ENCODE measurements at regions not wholly inside any gene's neighbourhood (a gene's known extent, or its start where the extent isn't known, plus 50 kb on each side); places are given as distances from the start of the nearest gene placed in this dataset.

DNA sequence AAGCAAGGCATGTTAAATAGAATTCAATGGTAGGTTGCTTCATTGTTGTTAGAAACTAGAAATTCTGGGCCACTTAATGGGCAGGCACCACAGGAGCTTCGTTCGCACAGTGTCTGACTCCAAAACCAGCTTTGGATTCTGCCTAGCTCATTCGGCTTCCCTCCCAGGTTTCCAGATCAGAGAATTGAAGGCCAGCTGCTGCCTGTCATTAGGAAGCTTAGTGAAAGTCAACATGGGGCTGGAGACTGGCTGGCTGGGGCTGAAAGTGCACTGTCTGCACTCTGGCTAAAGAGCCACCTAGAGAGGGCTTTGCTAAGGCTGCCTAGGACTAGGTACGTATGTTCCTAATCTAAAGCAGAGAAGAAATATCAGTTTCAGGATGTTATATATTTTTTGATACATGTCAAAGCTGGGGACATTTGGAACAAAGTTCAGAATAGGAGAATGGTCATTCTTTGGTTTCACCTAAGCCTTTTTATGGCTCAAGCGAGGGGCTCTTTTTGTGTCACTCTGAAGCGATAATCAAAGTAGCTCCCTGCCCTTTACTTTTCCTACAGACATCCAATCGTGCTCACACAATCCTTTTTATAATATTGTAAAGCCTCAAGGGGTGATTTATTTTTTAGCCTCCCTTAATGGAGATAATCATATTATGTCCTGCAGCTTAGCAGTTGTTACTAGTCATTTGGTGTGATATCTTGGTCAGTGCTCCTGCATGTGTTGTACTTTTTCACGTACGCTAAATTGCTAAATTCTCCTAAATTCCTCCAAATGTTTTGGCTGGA lies 238.5 kb upstream of the NAV3 start:
- no peak for DNase-seq (ENCODE audit: low read depth in 2 of 2)
- H3K4me3 ChIP-seq (replicated peaks in 1 of 2; ENCODE audit: low read depth in 2 of 2, low read length in 2 of 2) = no peak overlapping the region
- TF ChIP-seq, protein P1, sequence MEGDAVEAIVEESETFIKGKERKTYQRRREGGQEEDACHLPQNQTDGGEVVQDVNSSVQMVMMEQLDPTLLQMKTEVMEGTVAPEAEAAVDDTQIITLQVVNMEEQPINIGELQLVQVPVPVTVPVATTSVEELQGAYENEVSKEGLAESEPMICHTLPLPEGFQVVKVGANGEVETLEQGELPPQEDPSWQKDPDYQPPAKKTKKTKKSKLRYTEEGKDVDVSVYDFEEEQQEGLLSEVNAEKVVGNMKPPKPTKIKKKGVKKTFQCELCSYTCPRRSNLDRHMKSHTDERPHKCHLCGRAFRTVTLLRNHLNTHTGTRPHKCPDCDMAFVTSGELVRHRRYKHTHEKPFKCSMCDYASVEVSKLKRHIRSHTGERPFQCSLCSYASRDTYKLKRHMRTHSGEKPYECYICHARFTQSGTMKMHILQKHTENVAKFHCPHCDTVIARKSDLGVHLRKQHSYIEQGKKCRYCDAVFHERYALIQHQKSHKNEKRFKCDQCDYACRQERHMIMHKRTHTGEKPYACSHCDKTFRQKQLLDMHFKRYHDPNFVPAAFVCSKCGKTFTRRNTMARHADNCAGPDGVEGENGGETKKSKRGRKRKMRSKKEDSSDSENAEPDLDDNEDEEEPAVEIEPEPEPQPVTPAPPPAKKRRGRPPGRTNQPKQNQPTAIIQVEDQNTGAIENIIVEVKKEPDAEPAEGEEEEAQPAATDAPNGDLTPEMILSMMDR (IDR thresholded peaks at IDR 0.05; ENCODE audit: low read depth, low read length) = no peak

GRCh38 chr12:77590306-77590705 lies 240.4 kb upstream of the NAV3 start:
- no peak for DNase-seq (ENCODE audit: low read depth in 2 of 2)
- H3K4me3 ChIP-seq (replicated peaks in 1 of 2; ENCODE audit: low read depth in 2 of 2, low read length in 2 of 2) = no peak overlapping the region
- TF ChIP-seq, protein P1 (IDR thresholded peaks at IDR 0.05; ENCODE audit: low read depth, low read length) = no peak

- H3K4me3 ChIP-seq (replicated peaks in 1 of 2; ENCODE audit: low read depth in 2 of 2, low read length in 2 of 2) = no peak overlapping the region
- TF ChIP-seq, protein P1 (IDR thresholded peaks at IDR 0.05; ENCODE audit: low read depth, low read length) = no peak
- no peak for DNase-seq (ENCODE audit: low read depth in 2 of 2)
Measured at GRCh38 chr12:77584860-77585259, 245.8 kb upstream of the NAV3 start.

GRCh38 chr12:77578466-77579220 lies 252.1 kb upstream of the NAV3 start:
- TF ChIP-seq, protein P1 (IDR thresholded peaks at IDR 0.05; ENCODE audit: low read depth, low read length) = no peak
- no peak for DNase-seq (ENCODE audit: low read depth in 2 of 2)
- H3K4me3 ChIP-seq (replicated peaks in 1 of 2; ENCODE audit: low read depth in 2 of 2, low read length in 2 of 2) = no peak overlapping the region

- H3K4me3 ChIP-seq (replicated peaks in 1 of 2; ENCODE audit: low read depth in 2 of 2, low read length in 2 of 2) = no peak overlapping the region
- TF ChIP-seq, protein P1 (IDR thresholded peaks at IDR 0.05; ENCODE audit: low read depth, low read length) = no peak
- no peak for DNase-seq (ENCODE audit: low read depth in 2 of 2)
Measured at GRCh38 chr12:77577791-77578190, 252.9 kb upstream of the NAV3 start.

- no peak for DNase-seq (ENCODE audit: low read depth in 2 of 2)
- TF ChIP-seq, protein P1 (IDR thresholded peaks at IDR 0.05; ENCODE audit: low read depth, low read length) = no peak
- no peak overlapping the region for H3K4me3 ChIP-seq (replicated peaks in 1 of 2; ENCODE audit: low read depth in 2 of 2, low read length in 2 of 2)
Measured at GRCh38 chr12:77575376-77575919, 255.2 kb upstream of the NAV3 start.
